ENCODE measurements at regions not wholly inside any gene's neighbourhood (a gene's known extent, or its start where the extent isn't known, plus 50 kb on each side); places are given as distances from the start of the nearest gene placed in this dataset.

- POLR2A ChIA-PET (ENCODE audit: unreplicated experiment): interaction anchor here (0.5 to 0.8 kb wide), 6 partner anchors 18 to 231 kb away, joined by 3 to 6 read pairs (median 4); no protein-coding TSS in a partner anchor
- no peak overlapping the region for H3K4me3 ChIP-seq
- no TSS peak for BruUV-seq (replicated peaks)
- intact Hi-C loops (cut with micrococcal nuclease; ENCODE audit: unreplicated experiment): loop anchor here (1.0 to 2.0 kb wide), 4 partner anchors 47 to 191 kb away; no protein-coding TSS in a partner anchor
- no peaks in the 10 kb centered on the region for H3K9me3 ChIP-seq (ENCODE audit: insufficient read depth, low read depth)
- H3K27me3 ChIP-seq (ENCODE audit: insufficient read depth, low read depth): no peaks in the 10 kb centered on the region
- peaks cover 11% of the 10 kb centered on the region; the same call in 1 of the 2 replicates for H3F3A ChIP-seq (ENCODE audit: insufficient read depth, low read depth)
- no peaks in the 10 kb centered on the region for H3K79me2 ChIP-seq (ENCODE audit: low read depth)
- peaks cover 30% of the 10 kb centered on the region for H3K4me1 ChIP-seq (replicated peaks; ENCODE audit: insufficient read depth)
- H3K9me2 ChIP-seq (ENCODE audit: insufficient read depth): no peaks in the 10 kb centered on the region
- CTCF ChIA-PET: no interaction called here
- H3K4me2 ChIP-seq: peak overlapping the region; percentile 49
- no peak overlapping the region for H2AFZ ChIP-seq
- DNase-seq: peak; percentile 46 to 49
- TF ChIP-seq CTCF (conservative IDR thresholded peaks at IDR 0.05) (no peak), EZH2 (IDR thresholded peaks at IDR 0.05; ENCODE audit: low read depth) (no peak)
- H3K36me3 ChIP-seq (ENCODE audit: low read depth): no peaks in the 10 kb centered on the region
- H3K27ac ChIP-seq: peak overlapping the region; percentile 66
- no peaks in the 10 kb centered on the region for H4K20me1 ChIP-seq (ENCODE audit: insufficient read depth)
These were observed 85.0 kb downstream of the RPL27A start for GRCh38 chr11:8767466-8768142.

GRCh38 chr11:8768625-8769333 lies 86.2 kb downstream of the RPL27A start:
- intact Hi-C loops (cut with micrococcal nuclease; ENCODE audit: unreplicated experiment): loop anchor here (1.0 kb wide), 1 partner anchor 79 kb away; no protein-coding TSS in a partner anchor
- TF ChIP-seq CTCF (conservative IDR thresholded peaks at IDR 0.05): peak; percentile 28; the same call in 1 of the 2 replicates
- TF ChIP-seq EZH2 (IDR thresholded peaks at IDR 0.05; ENCODE audit: low read depth): no peak
- POLR2A ChIA-PET (ENCODE audit: unreplicated experiment): interaction anchor here (0.5 to 0.6 kb wide), 3 partner anchors 10 to 72 kb away, joined by 4 to 6 read pairs (median 4); no protein-coding TSS in a partner anchor
- Histone ChIP-seq H3F3A (ENCODE audit: insufficient read depth, low read depth) (peaks cover 11% of the 10 kb centered on the region; the same call in 1 of the 2 replicates), H3K27me3 (ENCODE audit: insufficient read depth, low read depth) (no peaks in the 10 kb centered on the region), H3K9me3 (ENCODE audit: insufficient read depth, low read depth) (no peaks in the 10 kb centered on the region), H3K9me2 (ENCODE audit: insufficient read depth) (no peaks in the 10 kb centered on the region), H3K27ac (peak overlapping the region; percentile 66), H3K36me3 (ENCODE audit: low read depth) (no peaks in the 10 kb centered on the region), H3K4me1 (replicated peaks; ENCODE audit: insufficient read depth) (peaks cover 30% of the 10 kb centered on the region), H3K79me2 (ENCODE audit: low read depth) (no peaks in the 10 kb centered on the region), H2AFZ (no peak overlapping the region), H3K4me2 (peak overlapping the region; percentile 23; the same call in 1 of the 2 replicates), H3K4me3 (no peak overlapping the region), H4K20me1 (ENCODE audit: insufficient read depth) (no peaks in the 10 kb centered on the region)
- TSS peak; percentile 55 for BruUV-seq (replicated peaks)
- CTCF ChIA-PET: interaction anchor here (0.6 kb wide), 2 partner anchors 48 to 414 kb away, joined by 3 to 4 read pairs; no protein-coding TSS in a partner anchor
- DNase-seq: peak; percentile 15 to 61

GRCh38 chr11:8772571-8773519 lies 90.3 kb downstream of the RPL27A start:
- CTCF ChIA-PET: no interaction called here

More at GRCh38 chr11:8772571-8773519, 90.3 kb downstream of the RPL27A start:
- Histone ChIP-seq H3K36me3 (ENCODE audit: low read depth) (no peaks in the 10 kb centered on the region), H3K4me3 (no peak overlapping the region), H3K4me2 (no peak overlapping the region), H3K9me3 (ENCODE audit: insufficient read depth, low read depth) (no peaks in the 10 kb centered on the region), H3K27ac (no peak overlapping the region), H3K4me1 (replicated peaks; ENCODE audit: insufficient read depth) (peaks cover 15% of the 10 kb centered on the region), H3F3A (ENCODE audit: insufficient read depth, low read depth) (peaks cover 11% of the 10 kb centered on the region; the same call in 1 of the 2 replicates), H2AFZ (no peak overlapping the region), H3K27me3 (ENCODE audit: insufficient read depth, low read depth) (no peaks in the 10 kb centered on the region), H3K9me2 (ENCODE audit: insufficient read depth) (no peaks in the 10 kb centered on the region), H4K20me1 (ENCODE audit: insufficient read depth) (no peaks in the 10 kb centered on the region), H3K79me2 (ENCODE audit: low read depth) (no peaks in the 10 kb centered on the region)
- DNase-seq: no peak
- BruUV-seq (replicated peaks): no TSS peak
- intact Hi-C loops (cut with micrococcal nuclease; ENCODE audit: unreplicated experiment): no loop called here
- TF ChIP-seq EZH2 (IDR thresholded peaks at IDR 0.05; ENCODE audit: low read depth) (no peak), CTCF (conservative IDR thresholded peaks at IDR 0.05) (no peak)
- POLR2A ChIA-PET (ENCODE audit: unreplicated experiment): no interaction called here
